GM12873 (cell line): ENCODE measurements at regions not wholly inside any gene's neighbourhood (a gene's known extent, or its start where the extent isn't known, plus 50 kb on each side); places are given as distances from the start of the nearest gene placed in this dataset.

ENCODE experiments used
- TF ChIP-seq, protein P1 (sequence below): IDR thresholded peaks from 2 replicates; pipeline ENCODE4 v1.5.1; 2012; ENCODE audit warnings: low read depth, mild to moderate bottlenecking, moderate library complexity, low read length, control low read depth; ENCODE audit not compliant: insufficient read depth; ENCODE audit errors: missing control alignments

- TF ChIP-seq, protein P1, sequence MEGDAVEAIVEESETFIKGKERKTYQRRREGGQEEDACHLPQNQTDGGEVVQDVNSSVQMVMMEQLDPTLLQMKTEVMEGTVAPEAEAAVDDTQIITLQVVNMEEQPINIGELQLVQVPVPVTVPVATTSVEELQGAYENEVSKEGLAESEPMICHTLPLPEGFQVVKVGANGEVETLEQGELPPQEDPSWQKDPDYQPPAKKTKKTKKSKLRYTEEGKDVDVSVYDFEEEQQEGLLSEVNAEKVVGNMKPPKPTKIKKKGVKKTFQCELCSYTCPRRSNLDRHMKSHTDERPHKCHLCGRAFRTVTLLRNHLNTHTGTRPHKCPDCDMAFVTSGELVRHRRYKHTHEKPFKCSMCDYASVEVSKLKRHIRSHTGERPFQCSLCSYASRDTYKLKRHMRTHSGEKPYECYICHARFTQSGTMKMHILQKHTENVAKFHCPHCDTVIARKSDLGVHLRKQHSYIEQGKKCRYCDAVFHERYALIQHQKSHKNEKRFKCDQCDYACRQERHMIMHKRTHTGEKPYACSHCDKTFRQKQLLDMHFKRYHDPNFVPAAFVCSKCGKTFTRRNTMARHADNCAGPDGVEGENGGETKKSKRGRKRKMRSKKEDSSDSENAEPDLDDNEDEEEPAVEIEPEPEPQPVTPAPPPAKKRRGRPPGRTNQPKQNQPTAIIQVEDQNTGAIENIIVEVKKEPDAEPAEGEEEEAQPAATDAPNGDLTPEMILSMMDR, result no peak
Observed at GRCh38 chr18:45557779-45558178, 57.5 kb upstream of the SLC14A2 start.

- TF ChIP-seq, protein P1, result no peak
Observed at GRCh38 chr18:45559258-45559657, 56.0 kb upstream of the SLC14A2 start.

DNA sequence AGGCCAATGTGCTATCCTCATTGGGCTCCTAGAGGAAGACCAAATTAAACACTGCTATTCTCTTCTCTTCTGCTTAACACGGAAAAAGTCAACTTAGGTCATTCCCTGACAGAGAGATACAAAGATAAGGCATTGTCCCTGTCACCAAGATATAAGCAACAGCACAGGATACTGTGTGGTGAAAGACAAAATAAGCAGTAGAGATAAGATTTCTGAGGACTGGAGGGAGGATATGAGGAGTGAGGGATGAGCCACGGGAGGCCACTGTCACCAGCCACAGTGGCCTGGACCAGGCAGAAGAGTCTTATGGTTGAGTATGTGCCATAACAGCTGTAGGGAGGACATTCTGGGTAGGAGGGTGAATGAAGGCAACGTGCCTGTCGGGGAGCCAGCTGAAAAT is 54.4 kb upstream of the SLC14A2 start:
- TF ChIP-seq, protein P1, result no peak

DNA sequence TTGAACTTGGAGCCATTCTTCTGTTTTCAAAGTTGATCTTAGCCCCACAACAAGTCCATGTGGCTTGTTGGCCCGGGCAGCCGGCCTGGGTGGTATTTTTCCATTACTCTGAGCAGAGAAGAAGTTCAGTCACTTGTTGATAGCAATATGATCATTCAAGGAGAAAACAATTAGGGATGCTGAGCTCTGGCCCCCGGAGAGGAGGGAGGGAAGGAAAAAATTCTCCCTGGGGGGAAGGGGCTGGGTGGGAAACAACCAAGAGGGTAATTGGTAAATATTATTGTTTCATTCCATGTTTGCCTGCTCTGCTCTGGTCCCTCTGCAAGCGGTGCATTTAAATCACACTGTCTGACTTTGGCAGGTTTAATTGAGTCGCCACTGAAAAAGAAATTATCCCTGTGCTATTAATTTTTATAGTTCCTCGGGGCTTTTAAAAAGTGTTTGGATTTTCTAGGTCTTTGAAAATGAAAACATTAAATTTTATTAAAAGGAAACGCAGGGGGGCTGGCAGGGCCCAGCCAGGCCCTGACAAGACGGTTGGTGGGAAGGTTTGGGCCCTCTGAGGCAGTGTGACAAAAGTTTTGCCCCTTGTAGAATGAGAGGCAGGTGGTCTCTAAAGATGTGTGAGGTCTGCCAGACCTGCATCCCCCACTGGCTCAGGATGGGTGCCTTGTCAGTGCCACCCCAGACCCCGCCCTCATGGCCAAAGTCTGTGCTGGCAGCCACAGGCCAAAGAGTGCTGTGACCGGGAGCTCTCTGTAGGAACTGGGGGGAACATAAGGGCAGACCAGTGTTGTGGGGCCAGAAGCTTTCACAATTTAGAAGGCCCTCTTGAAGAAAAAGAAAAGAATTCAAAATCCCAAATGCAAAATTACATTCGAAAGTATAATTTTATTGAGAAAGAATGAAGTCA is 52.5 kb upstream of the SLC14A2 start:
- TF ChIP-seq, protein P1, result no peak

DNA sequence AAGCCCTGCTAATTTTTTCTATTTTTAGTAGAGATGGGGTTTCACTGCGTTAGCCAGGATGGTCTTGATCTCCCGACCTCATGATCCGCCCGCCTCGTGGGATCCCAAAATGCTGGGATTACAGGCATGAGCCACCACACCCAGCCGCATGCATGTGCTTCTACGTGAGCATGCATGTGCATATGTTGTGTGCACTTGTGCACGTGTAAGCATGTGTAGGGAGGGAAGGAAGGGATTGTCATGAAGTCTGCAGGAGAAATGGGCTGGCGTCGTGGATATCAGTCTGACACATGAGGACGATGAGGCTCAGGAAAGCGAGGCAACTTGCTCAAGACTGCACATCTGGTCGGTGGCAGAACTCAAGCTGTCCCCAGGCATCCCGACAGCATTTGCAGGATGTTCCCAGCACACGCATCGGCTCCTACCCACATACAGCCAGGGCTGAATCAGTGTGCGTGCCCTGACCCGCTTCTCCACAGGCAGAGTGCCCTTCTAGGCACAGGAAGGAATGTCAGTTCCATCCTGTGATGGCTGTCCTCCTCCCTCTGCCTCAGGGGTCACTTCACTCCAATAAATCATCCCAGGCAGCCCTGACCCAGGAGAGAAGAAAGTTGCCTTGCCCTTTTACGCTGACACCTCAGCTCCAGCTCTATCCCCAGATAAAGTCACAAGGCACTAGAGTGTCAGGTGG is 49.9 kb upstream of the SLC14A2 start:
- TF ChIP-seq, protein P1, result no peak
